PC-3 (cell line): ENCODE measurements at regions not wholly inside any gene's neighbourhood (a gene's known extent, or its start where the extent isn't known, plus 50 kb on each side); places are given as distances from the start of the nearest gene placed in this dataset.

Source experiments
- EZH2 ChIP-seq: fragments of 300-600 bp; sonication (generic); IDR thresholded peaks from one replicate; pipeline ENCODE4 v1.6.1; 2017; ENCODE audit warnings: antibody characterized with exemption, mild to moderate bottlenecking, low read length; ENCODE audit not compliant: unreplicated experiment
- TF ChIP-seq, protein P1 (sequence below): fragments of 300-600 bp; sonication (generic); conservative IDR thresholded peaks from 2 replicates; pipeline ENCODE4 v1.5.1; 2017; ENCODE audit warnings: antibody characterized with exemption, low read depth, mild to moderate bottlenecking, low read length

DNA sequence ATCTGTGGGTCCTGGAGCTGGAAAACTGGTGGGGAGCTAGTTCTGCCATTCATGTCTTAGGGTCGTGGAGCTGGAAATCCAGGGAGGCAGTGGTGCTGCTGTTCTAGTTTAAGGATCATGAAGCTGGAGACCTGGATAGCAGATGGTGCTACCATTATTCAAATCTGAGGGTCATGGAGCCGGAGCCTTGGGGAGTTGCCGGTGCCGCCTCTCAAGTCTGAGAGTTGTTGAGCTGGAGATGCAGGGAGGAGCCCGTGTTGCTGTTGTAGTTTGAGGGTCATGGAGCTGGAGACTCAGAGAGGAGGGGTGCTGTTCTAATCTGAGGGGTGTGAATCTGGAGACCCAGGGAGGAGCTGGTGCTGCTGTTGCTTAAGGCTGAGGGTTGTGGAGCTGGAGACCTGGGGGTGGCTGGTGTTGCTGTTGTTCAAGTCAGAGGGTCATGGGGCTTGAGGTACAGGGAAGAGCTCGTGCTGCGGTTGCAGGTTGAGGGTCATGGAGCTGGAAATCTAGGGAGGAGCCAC, 86.0 kb upstream of the ZNF479 start:
- TF ChIP-seq, protein P1, sequence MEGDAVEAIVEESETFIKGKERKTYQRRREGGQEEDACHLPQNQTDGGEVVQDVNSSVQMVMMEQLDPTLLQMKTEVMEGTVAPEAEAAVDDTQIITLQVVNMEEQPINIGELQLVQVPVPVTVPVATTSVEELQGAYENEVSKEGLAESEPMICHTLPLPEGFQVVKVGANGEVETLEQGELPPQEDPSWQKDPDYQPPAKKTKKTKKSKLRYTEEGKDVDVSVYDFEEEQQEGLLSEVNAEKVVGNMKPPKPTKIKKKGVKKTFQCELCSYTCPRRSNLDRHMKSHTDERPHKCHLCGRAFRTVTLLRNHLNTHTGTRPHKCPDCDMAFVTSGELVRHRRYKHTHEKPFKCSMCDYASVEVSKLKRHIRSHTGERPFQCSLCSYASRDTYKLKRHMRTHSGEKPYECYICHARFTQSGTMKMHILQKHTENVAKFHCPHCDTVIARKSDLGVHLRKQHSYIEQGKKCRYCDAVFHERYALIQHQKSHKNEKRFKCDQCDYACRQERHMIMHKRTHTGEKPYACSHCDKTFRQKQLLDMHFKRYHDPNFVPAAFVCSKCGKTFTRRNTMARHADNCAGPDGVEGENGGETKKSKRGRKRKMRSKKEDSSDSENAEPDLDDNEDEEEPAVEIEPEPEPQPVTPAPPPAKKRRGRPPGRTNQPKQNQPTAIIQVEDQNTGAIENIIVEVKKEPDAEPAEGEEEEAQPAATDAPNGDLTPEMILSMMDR, result no peak
- no peak for TF ChIP-seq EZH2
